SJCRH30 (cell line): ENCODE measurements at regions not wholly inside any gene's neighbourhood (a gene's known extent, or its start where the extent isn't known, plus 50 kb on each side); places are given as distances from the start of the nearest gene placed in this dataset.

Source experiments
- DNase-seq, 2 experiments: peaks; one replicate each; pipeline ENCODE4 v3.0.0-alpha.2; 2015 to 2020
- H3K27ac ChIP-seq: fragments of 250-450 bp; sonication (Bioruptor Pico); 2 replicates; pipeline ENCODE4 v1.5.1; 2020; ENCODE audit warnings: mild to moderate bottlenecking, moderate library complexity
- H3K27me3 ChIP-seq: fragments of 250-450 bp; sonication (Bioruptor Pico); 2 replicates; pipeline ENCODE4 v1.5.1; 2020; ENCODE audit warnings: mild to moderate bottlenecking, moderate library complexity
- H3K36me3 ChIP-seq: fragments of 250-450 bp; sonication (Bioruptor Pico); 2 replicates; pipeline ENCODE4 v1.5.1; 2020; ENCODE audit warnings: mild to moderate bottlenecking, moderate library complexity
- H3K4me1 ChIP-seq: fragments of 250-450 bp; sonication (Bioruptor Pico); 2 replicates; pipeline ENCODE4 v1.5.1; 2020; ENCODE audit warnings: mild to moderate bottlenecking, moderate library complexity
- H3K4me3 ChIP-seq: fragments of 250-450 bp; sonication (Bioruptor Pico); 2 replicates; pipeline ENCODE4 v1.5.1; 2020; ENCODE audit warnings: mild to moderate bottlenecking, moderate library complexity
- H3K9me3 ChIP-seq: fragments of 250-450 bp; sonication (Bioruptor Pico); replicated peaks from 2 replicates; pipeline ENCODE4 v1.5.1; 2020; ENCODE audit warnings: mild to moderate bottlenecking, moderate library complexity

GRCh38 chr15:56519000-56519399 lies 54.1 kb upstream of the MNS1 start:
- H3K27ac ChIP-seq = no peak overlapping the region
- H3K9me3 ChIP-seq = peaks cover 9% of the 10 kb centered on the region; the same call in 1 of the 2 replicates
- no peak overlapping the region for H3K4me3 ChIP-seq
- H3K27me3 ChIP-seq = no peaks in the 10 kb centered on the region
- no peaks in the 10 kb centered on the region for H3K36me3 ChIP-seq
- no peaks in the 10 kb centered on the region for H3K4me1 ChIP-seq
- DNase-seq = no peak
